Progenitor cell of endocrine pancreas (in vitro differentiated cells): ENCODE measurements at regions not wholly inside any gene's neighbourhood (a gene's known extent, or its start where the extent isn't known, plus 50 kb on each side); places are given as distances from the start of the nearest gene placed in this dataset.

Source experiments
- DNase-seq: peaks from one replicate; pipeline ENCODE4 v3.0.0; 2021; ENCODE audit warnings: low spot score; ENCODE audit not compliant: unreplicated experiment
- H3K27ac Mint-ChIP-seq: 2 replicates; pipeline ENCODE4 v1.8.0; 2021; ENCODE audit warnings: mild to moderate bottlenecking, moderate library complexity, mixed read lengths
- H3K27me3 Mint-ChIP-seq: 2 replicates; pipeline ENCODE4 v1.8.0; 2021; ENCODE audit warnings: mixed read lengths
- H3K36me3 Mint-ChIP-seq: 2 replicates; pipeline ENCODE4 v1.8.0; 2022; ENCODE audit warnings: mixed read lengths; ENCODE audit not compliant: insufficient read depth
- H3K4me1 Mint-ChIP-seq: 2 replicates; pipeline ENCODE4 v1.8.0; 2021; ENCODE audit warnings: low read depth, mixed read lengths
- H3K4me3 Mint-ChIP-seq: 2 replicates; pipeline ENCODE4 v1.8.0; 2021; ENCODE audit warnings: low read depth, mild to moderate bottlenecking, moderate library complexity, mixed read lengths
- H3K9me3 Mint-ChIP-seq: 2 replicates; pipeline ENCODE4 v1.8.0; 2021; ENCODE audit warnings: low read depth, mixed read lengths
- CTCF ChIP-seq: fragments of 200-600 bp; sonication (generic); IDR thresholded peaks from one replicate; pipeline ENCODE4 v1.5.0; 2021; ENCODE audit warnings: antibody characterized with exemption, mild to moderate bottlenecking; ENCODE audit not compliant: unreplicated experiment

GRCh38 chr4:11598591-11598990 is 169.9 kb upstream of the HS3ST1 start:
- peaks cover 11% of the 10 kb centered on the region for H3K4me1 Mint-ChIP-seq
- no peaks in the 10 kb centered on the region for H3K27me3 Mint-ChIP-seq
- H3K4me3 Mint-ChIP-seq, result no peak overlapping the region
- DNase-seq, result no peak
- H3K9me3 Mint-ChIP-seq, result no peaks in the 10 kb centered on the region
- H3K27ac Mint-ChIP-seq, result no peak overlapping the region
- no peak for TF ChIP-seq CTCF
- no peaks in the 10 kb centered on the region for H3K36me3 Mint-ChIP-seq

- no peaks in the 10 kb centered on the region for H3K36me3 Mint-ChIP-seq
- no peak for DNase-seq
- H3K9me3 Mint-ChIP-seq, result no peaks in the 10 kb centered on the region
- H3K27me3 Mint-ChIP-seq, result no peaks in the 10 kb centered on the region
- no peak for TF ChIP-seq CTCF
- no peak overlapping the region for H3K4me3 Mint-ChIP-seq
- no peak overlapping the region for H3K27ac Mint-ChIP-seq
- peaks cover 11% of the 10 kb centered on the region for H3K4me1 Mint-ChIP-seq
Observed at GRCh38 chr4:11597506-11597905, 168.8 kb upstream of the HS3ST1 start.

- H3K9me3 Mint-ChIP-seq, result no peaks in the 10 kb centered on the region
- peaks cover 11% of the 10 kb centered on the region for H3K4me1 Mint-ChIP-seq
- TF ChIP-seq CTCF, result no peak
- no peak overlapping the region for H3K4me3 Mint-ChIP-seq
- H3K27me3 Mint-ChIP-seq, result no peaks in the 10 kb centered on the region
- H3K36me3 Mint-ChIP-seq, result no peaks in the 10 kb centered on the region
- no peak overlapping the region for H3K27ac Mint-ChIP-seq
- no peak for DNase-seq
Observed at GRCh38 chr4:11596989-11597388, 168.3 kb upstream of the HS3ST1 start.

GRCh38 chr4:11593576-11594116 is 165.0 kb upstream of the HS3ST1 start:
- TF ChIP-seq CTCF, result no peak
- no peaks in the 10 kb centered on the region for H3K27me3 Mint-ChIP-seq
- H3K4me3 Mint-ChIP-seq, result no peak overlapping the region
- H3K36me3 Mint-ChIP-seq, result no peaks in the 10 kb centered on the region
- no peak overlapping the region for H3K27ac Mint-ChIP-seq
- H3K4me1 Mint-ChIP-seq, result peaks cover 11% of the 10 kb centered on the region
- H3K9me3 Mint-ChIP-seq, result no peaks in the 10 kb centered on the region
- no peak for DNase-seq

GRCh38 chr4:11592276-11592675 is 163.6 kb upstream of the HS3ST1 start:
- Mint-ChIP-seq H3K27me3 (no peaks in the 10 kb centered on the region), H3K4me3 (no peak overlapping the region), H3K27ac (no peak overlapping the region), H3K4me1 (peaks cover 6% of the 10 kb centered on the region), H3K9me3 (no peaks in the 10 kb centered on the region), H3K36me3 (no peaks in the 10 kb centered on the region)
- TF ChIP-seq CTCF, result no peak
- DNase-seq, result no peak
